A204.1 (cell line): ENCODE measurements at regions not wholly inside any gene's neighbourhood (a gene's known extent, or its start where the extent isn't known, plus 50 kb on each side); places are given as distances from the start of the nearest gene placed in this dataset.
"Not testable (repeated sequence)": the region's sequence is repeated elsewhere in the genome, so short reads cannot be mapped to it uniquely, and the experiment has no call there.

ENCODE experiments used
- FAIRE-seq: peaks from 2 replicates; lab custom pipeline; 2012; peaks lifted over from hg19 to GRCh38; lab: Jason Lieb, UNC

DNA sequence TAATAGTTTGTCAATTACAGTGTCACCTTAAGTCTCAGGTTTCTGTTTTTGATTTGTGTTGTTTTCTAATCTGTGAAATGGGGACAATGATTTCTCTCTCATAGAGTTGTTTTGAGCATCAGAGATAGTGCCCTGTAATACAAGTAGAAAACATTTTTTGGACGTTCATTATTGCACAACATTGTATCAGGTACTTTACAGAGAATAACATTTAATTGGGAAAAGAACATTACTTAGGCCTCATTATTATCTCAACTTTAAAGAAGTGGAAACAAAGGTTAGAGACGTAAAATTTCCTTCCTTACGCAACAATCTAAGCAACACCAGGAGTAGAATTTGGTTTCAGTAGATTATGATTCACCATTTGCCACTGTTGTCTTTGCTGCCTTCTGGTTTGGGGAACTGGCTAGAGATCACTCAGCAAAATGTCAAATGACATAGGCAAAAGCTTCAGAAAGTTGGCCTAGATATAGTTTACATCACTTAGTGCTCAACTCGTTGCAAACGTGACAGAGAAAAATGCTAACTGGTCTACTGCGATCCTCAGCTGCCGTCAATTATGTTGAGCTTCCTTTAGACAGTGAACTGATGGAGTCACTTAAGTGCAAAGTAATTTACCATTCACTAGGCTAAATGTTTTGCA lies 1026.8 kb downstream of the CDH11 start:
- FAIRE-seq, result no peak

DNA sequence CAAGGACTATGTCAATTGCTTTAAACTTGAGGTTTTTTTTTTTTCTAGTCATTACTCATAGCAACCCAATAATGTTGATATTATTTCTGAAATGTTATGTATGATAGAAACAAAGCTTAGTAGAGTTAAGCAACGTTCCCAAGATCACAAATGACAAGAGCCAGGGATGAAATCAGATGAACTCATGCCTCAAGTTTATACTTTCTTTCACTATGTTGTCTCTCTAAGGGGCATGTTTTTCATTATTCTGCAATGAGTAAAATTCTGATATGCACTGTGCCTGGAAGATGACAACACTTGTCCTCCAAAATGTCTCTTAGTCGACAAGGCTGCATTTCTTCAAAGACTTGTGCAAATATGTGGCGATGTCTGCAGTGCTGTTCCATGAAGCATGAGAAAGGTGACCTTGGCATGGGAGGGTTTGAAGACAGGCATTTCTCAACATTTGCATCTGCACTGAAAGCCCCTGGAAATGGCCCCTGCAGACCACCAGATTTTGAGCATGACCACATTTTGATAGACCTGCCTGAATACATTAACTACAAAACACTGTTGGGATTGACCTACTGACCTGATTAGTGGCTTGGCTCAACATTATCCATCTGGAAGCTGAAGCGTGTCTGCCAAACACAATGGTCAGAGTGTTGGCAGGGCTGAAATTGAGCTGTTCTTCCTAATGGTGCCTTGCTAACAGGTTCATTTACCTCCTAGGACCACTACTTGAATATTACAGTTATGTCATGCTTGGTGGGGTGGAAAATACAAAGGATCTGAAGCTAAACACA lies 1027.5 kb downstream of the CDH11 start:
- no peak for FAIRE-seq

DNA sequence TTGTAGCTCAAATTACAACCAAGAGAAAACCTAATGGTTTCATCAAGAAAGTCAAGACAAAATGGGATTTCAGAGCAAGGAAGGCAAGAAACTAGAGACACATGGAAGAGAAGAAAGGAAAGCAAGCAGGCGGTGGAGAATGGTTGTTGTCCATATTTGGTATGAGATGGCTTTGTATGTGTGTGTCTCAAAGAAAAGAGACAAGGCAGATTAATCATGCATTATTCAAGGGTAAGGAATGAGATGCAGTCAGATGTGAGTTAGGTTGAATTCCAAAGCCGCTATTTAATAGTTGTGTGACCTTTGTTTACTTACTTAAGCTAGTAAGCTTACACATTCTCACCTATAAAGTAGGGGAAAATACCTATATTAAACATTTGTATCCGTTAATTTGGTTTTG lies 1029.6 kb downstream of the CDH11 start:
- FAIRE-seq, result no peak

DNA sequence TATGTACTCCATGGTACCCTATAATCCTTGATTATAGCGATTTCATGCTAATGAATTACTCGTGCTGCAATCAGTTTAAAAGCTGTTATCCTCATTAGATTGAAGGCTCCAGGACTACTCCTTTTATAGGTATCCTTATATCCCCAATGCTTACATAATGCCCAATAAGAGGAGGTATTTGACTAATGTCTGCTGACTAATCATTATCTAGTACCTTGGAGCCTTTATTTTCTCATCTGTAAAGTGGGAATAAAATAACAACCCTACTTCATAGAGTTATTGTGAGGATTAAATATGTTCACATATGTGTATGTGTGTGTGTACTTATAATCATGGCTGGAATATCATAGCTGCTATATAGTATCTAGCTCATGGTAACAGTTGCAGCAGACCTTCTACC lies 1031.5 kb downstream of the CDH11 start:
- FAIRE-seq, result no peak

DNA sequence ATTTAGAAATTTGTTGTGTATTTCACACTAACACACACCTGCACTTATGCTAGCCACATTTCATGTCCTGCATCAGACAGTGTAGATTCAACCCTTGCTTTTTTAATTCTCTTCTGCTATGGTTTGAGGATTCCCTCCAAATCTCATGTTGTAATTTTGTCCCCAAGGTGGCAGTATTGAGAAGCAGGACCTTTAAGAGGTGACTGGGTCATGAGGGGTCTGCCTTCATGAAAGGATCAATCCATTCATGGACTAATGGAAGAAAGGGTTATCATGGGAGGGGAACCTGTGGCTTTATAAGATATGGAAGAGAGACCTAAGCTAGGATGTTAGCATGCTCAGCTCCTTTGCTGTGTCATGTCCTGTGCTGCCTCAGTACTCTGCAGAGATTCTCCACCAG lies 1032.2 kb downstream of the CDH11 start:
- FAIRE-seq, result no peak

DNA sequence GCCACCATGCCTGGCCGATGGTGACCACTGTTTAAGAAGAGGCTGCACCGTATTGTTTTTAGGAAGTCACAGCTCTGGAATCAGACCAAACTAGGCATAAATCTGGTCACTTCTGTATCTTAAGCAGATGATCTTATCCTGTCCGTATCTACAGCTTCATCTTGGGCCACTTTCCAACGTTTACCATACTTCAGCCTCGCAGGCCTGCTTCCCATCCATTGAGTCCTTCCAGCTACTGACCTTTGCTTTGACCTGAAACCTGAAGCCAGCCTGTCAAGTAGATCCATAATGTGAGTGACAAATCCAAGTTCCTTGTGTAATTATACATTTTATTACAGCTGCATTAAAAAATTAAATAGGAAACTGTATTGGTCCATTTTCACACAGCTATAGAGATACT lies 1033.0 kb downstream of the CDH11 start:
- FAIRE-seq, result no peak

DNA sequence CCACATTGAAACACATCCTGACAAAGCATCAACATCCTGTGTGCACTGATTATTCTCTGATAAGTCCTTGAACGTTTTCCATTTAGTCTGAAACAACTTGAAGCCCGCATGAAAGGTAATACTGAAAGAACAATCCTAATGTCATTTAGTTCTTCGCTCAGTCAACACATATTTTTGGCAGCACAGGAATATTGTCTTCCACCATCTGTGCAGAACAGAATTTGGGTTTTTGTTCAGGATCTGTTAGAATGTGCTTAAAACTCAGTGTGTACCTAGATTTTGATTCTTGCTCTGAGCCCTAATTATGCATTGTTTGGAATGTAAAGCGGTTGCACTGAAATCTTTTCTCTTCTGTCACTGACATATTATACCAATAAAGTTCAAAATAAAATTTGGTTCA lies 1036.6 kb downstream of the CDH11 start:
- FAIRE-seq, result no peak

DNA sequence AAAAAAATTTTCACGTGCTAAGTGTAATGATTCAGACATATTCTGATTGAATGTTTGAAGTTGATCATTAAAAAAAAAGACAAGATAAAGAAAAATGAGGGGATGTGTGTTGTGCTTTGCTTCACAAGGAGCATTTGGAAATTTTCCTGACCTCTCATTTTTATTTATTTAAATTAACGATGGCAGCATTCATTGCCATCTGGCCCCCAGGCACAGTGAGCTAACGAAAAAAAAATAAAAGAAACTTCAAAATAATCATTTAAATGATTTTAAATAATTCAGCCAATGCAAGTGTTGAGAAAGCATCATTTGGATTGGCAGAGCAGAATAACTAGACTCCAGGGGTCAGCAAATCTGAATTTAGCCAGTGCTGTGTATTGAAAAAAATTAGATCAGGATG lies 1037.2 kb downstream of the CDH11 start:
- FAIRE-seq, result peak; percentile 29

DNA sequence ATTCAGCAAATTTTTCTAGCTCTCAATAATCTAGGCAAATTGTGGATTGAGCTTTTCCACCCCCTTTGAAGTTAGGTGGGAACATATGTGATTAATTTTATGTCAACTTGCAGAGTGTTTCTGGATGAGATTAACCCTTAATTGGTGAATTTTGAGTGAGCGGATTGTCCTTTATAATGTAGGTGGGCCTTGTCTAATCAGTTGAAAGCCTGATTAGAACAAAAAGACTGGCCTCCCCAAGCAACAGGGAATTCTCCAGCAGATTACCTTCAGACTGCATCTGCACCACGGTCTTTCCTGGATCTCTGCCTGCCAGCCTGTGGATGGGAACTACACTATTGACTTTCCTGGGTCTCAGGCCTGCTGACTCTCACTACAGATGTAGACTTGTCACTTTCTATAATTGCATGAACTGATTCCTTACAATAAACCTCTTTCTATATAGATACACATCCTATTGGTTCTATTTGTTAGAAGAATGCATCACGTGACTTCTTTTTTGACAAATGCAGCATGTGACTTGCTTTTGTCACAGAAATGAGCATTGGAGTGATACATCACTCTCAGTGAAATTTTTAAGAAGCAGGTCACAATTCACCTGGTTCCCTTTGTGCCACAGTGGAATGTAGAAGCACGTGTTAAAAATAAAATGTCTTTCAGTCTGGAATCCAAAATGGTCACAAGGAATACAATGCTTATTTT lies 1038.3 kb downstream of the CDH11 start:
- FAIRE-seq, result no peak

DNA sequence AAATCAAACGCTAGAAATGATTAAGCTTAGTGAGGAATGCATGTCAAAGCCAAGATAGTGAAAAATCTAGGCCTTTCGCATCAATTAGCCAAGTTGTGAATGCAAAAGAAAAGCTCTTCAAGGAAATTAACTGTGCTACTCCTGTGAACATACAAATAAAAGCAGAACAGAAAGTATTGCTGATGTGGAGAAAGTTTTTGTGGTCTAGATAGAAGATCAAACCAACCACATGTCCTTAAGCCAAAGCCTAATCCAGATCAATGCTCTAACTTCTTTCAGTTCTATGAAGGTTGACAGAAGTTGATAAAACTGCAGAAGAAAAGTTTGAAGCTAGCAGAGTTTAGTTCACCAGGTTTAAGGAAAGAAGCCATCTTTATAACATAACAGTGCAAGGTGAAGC lies 1044.6 kb downstream of the CDH11 start:
- no peak for FAIRE-seq

DNA sequence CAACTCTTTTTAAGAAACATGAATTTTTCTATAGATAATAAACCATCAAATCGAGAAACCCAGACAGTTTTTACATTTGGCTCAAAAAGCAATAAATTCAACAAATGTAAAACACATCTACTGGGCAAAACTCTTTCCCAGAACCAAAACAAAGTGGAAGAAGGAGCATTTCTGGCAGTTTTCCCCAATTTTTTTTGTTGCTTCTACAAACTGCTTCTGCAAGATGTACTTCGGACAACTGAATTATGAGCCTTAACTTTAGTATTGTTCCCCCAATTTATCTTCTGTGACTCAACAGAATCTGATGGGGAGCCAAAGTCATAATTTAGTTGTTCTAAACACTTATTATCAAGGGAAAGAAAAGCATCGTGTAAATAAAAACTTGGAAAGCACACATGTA lies 1047.2 kb downstream of the CDH11 start:
- FAIRE-seq, result no peak

DNA sequence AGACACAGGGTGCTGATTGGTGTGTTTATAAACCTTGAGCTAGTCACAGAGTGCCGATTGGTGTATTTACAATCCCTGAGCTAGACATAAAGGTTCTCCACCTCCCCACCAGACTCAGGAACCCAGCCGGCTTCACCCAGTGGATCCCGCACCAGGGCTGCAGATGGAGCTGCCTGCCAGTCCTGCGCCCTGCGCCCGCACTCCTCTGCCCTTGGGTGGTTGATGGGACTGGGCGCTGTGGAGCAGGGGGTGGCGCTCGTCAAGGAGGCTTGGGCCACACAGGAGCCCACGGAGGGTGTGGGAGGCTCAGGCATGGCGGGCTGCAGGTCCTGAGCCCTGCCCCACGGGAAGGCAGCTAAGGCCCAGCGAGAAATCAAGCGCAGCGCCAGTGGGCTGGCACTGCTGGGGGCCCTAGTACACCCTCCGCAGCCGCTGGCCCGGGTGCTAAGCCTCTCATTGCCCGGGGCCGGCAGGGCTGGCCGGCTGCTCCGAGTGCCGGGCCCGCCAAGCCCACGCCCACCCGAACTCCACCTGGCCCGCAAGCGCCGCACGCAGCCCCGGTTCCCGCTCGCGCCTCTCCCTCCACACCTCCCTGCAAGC lies 1049.6 kb downstream of the CDH11 start:
- not testable (repeated sequence) for FAIRE-seq

DNA sequence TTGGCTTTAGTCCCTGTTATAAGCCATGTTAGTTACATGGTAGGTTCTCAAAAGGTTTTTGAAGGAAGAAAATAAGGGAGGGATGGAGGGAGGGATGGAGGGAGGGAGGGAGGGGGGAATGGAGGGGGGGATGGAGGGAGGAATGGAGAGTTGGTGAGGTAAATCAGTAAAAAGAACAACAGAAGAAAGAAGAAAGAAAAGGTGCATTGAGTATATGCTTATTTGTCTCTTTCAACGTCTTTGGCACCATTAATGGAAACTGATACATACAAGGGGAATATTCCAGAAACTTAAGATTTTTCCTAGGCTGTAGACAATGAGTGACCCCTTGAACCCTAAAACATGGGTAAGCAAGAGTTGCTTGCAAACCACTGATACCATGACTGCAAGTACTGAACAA lies 1056.3 kb downstream of the CDH11 start:
- FAIRE-seq, result no peak

DNA sequence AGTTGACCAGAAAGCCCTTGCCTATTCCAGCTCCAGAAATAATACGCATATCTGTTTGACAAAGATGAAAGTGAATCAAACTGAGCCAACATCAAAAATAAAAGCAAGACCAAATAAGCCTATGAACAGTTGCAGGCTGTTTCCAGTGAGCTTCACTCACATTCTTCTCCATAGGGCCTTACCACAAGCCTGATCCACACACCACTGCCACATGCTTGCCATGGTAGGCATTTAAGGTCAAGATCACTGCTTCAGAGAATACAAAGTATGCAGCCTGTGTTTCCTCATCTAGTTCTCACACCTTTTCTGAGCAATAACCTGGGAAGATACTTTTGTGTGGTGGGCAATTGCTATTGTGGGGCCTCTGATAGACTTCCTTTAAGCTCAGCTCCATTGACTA lies 1060.2 kb downstream of the CDH11 start:
- no peak for FAIRE-seq

DNA sequence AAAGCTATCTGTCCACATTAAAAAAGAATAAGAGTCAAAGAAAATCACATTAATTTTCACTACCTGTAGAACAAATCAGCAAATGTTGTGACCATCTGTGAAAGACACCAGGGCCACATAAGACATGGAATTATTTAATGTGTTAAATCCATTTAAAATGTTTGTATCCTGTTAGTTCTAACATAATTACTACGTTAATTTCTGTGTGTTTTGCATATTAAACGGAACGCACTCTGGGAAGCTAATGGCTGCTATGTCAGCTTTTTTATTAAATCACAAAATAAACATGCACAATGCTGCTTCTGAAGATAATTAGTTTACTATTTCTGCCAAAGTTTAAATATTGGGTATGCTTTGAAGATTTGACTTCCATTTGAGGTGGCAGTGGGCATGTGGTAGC lies 1061.2 kb downstream of the CDH11 start:
- no peak for FAIRE-seq

DNA sequence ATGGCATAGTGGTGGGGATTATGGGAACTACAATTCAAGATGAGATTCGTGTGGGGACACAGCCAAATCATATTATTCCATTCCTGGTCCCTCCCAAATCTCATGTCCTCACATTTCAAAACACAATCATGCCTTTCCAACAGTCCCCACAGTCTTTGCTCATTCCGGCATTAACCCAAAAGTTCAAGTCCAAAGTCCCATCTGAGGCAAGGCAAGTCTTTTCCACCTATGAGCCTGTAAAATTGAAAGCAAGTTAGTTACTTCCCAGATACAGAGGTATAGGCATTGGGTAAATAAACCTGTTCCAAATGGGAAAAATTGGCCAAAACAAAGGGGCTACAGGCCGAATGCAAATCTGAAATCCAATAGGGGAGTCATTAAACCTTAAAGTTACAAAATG lies 1063.2 kb downstream of the CDH11 start:
- FAIRE-seq, result no peak

DNA sequence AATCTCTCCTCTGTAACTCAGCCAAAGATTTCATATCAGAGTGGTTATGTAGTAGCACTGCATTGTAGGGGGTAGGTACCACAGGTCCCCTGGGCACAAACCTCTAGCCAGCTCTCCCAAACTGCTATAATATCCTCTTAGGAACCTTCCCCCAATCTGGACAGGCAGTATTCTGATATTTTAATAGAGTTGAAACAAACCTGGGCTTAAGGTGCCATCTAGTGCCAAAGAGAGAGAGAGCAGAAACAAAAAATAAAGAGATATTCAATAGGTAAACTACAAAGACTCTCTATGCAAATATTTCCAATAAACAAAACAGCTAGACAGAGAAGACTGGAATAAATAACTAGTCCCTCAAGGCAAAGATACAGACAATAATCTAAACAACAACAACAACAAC lies 1070.0 kb downstream of the CDH11 start:
- FAIRE-seq, result peak; percentile 56

DNA sequence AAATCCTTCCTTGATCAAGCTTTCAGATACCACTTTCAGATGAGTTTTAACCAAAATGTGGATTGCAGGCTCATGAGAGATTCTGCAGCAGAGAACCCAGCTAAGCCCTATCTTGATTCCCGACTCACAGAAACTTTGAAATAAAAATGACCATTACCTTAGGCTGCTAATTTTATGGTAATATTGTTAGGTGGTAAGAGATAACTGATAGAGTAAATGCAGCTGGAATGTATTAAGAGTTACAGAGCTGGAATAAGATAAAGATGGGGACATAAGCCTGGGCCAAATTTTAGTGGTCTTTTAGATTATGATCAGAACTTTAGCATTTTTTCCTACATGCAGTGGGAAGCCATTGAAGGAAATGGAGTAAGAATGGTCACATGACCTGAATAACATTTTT lies 1074.0 kb downstream of the CDH11 start:
- FAIRE-seq, result no peak

DNA sequence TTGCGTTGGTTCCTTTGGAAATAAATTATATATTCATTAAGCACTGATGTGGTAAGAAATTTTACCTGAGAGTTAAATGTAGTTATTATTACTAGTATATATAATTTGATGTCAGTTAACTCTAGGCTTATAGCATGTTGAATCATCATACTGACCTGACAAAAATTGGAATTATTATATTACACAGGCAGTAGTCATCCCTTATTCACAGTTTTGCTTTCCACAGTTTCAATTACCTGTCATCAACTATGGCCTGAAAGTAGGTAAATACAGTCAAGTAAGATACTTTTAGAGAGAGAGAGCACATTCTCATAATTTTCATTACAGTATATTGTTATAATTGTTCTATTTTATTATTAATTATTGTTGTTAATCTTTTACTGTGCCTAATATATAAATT lies 1074.7 kb downstream of the CDH11 start:
- no peak for FAIRE-seq

DNA sequence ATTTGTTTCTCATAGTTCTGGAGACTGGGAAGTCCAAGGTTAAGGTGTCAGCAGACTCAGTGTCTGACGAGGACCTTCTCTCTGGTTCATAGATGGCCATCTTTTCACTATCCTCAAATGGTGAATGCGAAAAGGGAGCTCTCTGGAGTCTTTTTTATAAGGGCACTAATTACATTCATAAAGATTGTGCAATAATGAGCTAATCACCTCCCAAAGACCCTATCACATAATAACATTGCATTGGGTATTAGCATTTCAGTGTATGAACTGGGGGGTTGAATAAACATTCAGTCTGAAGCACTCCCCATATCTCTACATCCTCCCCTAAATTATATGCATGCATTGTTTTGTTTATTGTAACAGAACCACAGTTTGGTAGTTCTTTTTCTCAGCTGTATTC lies 1086.5 kb downstream of the CDH11 start:
- FAIRE-seq, result no peak

DNA sequence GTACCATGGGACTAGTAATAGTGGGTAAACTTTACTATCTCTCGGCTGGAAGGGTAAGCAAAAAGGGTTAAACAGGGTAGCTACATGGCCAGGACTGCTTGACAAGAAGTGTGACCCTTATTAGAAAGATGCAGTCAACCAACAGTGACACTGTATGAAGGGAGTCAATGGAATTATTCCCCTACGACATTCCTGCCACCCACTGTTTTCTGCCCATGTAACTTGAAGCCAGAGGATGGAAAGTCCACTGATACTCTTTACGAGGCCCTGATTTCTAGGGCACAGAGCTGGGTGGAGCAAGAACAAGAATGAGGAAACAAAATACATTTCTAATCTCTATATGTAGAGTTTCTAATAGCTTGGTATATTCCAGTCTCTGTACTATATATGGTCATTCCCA lies 1102.5 kb downstream of the CDH11 start:
- FAIRE-seq, result no peak

DNA sequence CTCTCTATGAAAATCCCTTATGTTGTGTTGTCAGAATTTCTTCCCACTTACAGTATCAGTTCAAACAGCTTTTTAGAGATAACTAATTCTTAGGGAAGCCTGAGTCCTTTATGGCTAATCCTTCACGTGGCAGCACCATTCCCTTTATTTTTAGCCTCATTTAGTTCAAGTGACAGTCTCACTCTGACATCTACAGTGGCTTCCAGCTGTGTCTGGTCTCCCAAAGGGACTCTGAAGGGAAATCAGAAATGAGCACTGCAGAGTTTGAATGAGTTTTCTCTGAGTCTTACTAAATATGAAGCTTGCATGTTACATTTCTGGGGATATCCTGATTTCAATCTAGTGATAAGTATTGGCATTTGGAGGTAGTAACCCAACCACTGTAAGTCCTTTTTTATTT lies 1104.1 kb downstream of the CDH11 start:
- FAIRE-seq, result no peak

DNA sequence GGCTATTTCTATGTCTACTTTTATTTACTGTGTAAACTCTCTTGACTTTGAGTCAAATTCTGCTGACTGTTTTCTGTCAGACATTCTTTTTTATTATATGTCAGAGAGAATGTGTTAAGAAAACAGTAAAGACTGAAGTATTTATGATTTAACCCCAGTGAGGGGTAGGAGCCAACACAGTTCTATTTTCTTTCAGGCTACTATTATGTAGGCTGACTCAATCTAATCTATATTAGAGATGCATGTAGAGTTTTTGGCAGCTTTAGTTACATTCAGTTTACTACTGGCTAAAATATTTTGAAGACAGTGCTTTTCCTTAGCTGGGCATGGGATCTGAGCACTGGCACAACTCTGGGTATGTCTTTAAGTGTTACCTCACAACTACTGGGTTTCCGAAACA lies 1108.0 kb downstream of the CDH11 start:
- FAIRE-seq, result no peak
